BJ (cell line): ENCODE measurements at regions not wholly inside any gene's neighbourhood (a gene's known extent, or its start where the extent isn't known, plus 50 kb on each side); places are given as distances from the start of the nearest gene placed in this dataset.

Experiments
- CTCF ChIA-PET: fragments of 350-600 bp; formaldehyde crosslinking; extraction: SDS; loops from one replicate; lab custom pipeline; 2021; ENCODE audit warnings: antibody characterized with exemption, inconsistent platforms; lab: Yijun Ruan, JAX
- POLR2A ChIA-PET: fragments of 300-600 bp; sonication (Branson Sonifier 250); formaldehyde crosslinking; extraction: SDS; loops from one replicate; lab custom pipeline; 2021; ENCODE audit warnings: antibody characterized with exemption; lab: Charles Lee
- DNase-seq: peaks from one replicate; pipeline ENCODE4 v3.0.0-alpha.2; 2011; ENCODE audit warnings: low read depth
- H3K27me3 ChIP-seq: 2 replicates; pipeline ENCODE4 v1.6.0; 2011; ENCODE audit warnings: low read length; ENCODE audit not compliant: control insufficient read depth, insufficient read depth
- H3K36me3 ChIP-seq: 2 replicates; pipeline ENCODE4 v1.5.1; 2011; ENCODE audit warnings: low read length; ENCODE audit not compliant: control insufficient read depth, insufficient read depth
- H3K4me3 ChIP-seq: 2 replicates; pipeline ENCODE4 v1.5.1; 2011; ENCODE audit warnings: low read depth, mild to moderate bottlenecking, control low read depth, low read length
- CTCF ChIP-seq: IDR thresholded peaks from 2 replicates; pipeline ENCODE4 v1.5.1; 2011; ENCODE audit warnings: low read depth, mild to moderate bottlenecking, control low read depth, inconsistent platforms, low read length, moderate library complexity; ENCODE audit not compliant: insufficient read depth

- Histone ChIP-seq H3K27me3 (peaks cover 7% of the 10 kb centered on the region), H3K36me3 (no peaks in the 10 kb centered on the region), H3K4me3 (no peak overlapping the region)
- DNase-seq = no peak
- ChIA-PET CTCF (interaction anchor here (0.8 to 1.7 kb wide), 5 partner anchors 8 to 606 kb away, joined by 3 to 12 read pairs (median 6); no protein-coding TSS in a partner anchor), POLR2A (no interaction called here)
- no peak for TF ChIP-seq CTCF
Measured at GRCh38 chr13:99908140-99908803, 63.3 kb downstream of the ZIC5 start.

- DNase-seq = no peak
- ChIA-PET POLR2A (no interaction called here), CTCF (interaction anchor here (0.8 to 1.7 kb wide), 3 partner anchors 9 to 607 kb away, joined by 6 to 12 read pairs (median 6); no protein-coding TSS in a partner anchor)
- TF ChIP-seq CTCF = no peak
- Histone ChIP-seq H3K36me3 (no peaks in the 10 kb centered on the region), H3K27me3 (peaks cover 9% of the 10 kb centered on the region), H3K4me3 (no peak overlapping the region)
Measured at GRCh38 chr13:99907627-99908026, 63.9 kb downstream of the ZIC5 start.

- no peak for DNase-seq
- no peak overlapping the region for H3K4me3 ChIP-seq
- POLR2A ChIA-PET = no interaction called here
- peaks cover 9% of the 10 kb centered on the region for H3K27me3 ChIP-seq
- CTCF ChIA-PET = interaction anchor here (1.5 to 1.7 kb wide), 2 partner anchors 9 to 251 kb away, joined by 6 to 12 read pairs; no protein-coding TSS in a partner anchor
- TF ChIP-seq CTCF = no peak
- no peaks in the 10 kb centered on the region for H3K36me3 ChIP-seq
Measured at GRCh38 chr13:99907038-99907437, 64.5 kb downstream of the ZIC5 start.

GRCh38 chr13:99905814-99906213 lies 65.8 kb downstream of the ZIC5 start:
- ChIA-PET CTCF (interaction anchor here (1.7 kb wide), 1 partner anchor 10 kb away, joined by 5 read pairs; no protein-coding TSS in a partner anchor), POLR2A (no interaction called here)
- no peaks in the 10 kb centered on the region for H3K36me3 ChIP-seq
- no peak for TF ChIP-seq CTCF
- peaks cover 8% of the 10 kb centered on the region for H3K27me3 ChIP-seq
- no peak overlapping the region for H3K4me3 ChIP-seq
- no peak for DNase-seq

- Histone ChIP-seq H3K36me3 (no peaks in the 10 kb centered on the region), H3K27me3 (peaks cover 9% of the 10 kb centered on the region), H3K4me3 (no peak overlapping the region)
- ChIA-PET POLR2A (no interaction called here), CTCF (interaction anchor here (0.6 to 1.7 kb wide), 3 partner anchors 9 to 609 kb away, joined by 3 to 5 read pairs (median 3); no protein-coding TSS in a partner anchor)
- TF ChIP-seq CTCF = no peak
- DNase-seq = no peak
Measured at GRCh38 chr13:99905224-99905623, 66.3 kb downstream of the ZIC5 start.
